ENCODE measurements at regions not wholly inside any gene's neighbourhood (a gene's known extent, or its start where the extent isn't known, plus 50 kb on each side); places are given as distances from the start of the nearest gene placed in this dataset.
A peak's percentile ranks its signal among the peaks of the same experiment; 100 is the strongest.
"Not testable (repeated sequence)": the region's sequence is repeated elsewhere in the genome, so short reads cannot be mapped to it uniquely, and the experiment has no call there.

DNA sequence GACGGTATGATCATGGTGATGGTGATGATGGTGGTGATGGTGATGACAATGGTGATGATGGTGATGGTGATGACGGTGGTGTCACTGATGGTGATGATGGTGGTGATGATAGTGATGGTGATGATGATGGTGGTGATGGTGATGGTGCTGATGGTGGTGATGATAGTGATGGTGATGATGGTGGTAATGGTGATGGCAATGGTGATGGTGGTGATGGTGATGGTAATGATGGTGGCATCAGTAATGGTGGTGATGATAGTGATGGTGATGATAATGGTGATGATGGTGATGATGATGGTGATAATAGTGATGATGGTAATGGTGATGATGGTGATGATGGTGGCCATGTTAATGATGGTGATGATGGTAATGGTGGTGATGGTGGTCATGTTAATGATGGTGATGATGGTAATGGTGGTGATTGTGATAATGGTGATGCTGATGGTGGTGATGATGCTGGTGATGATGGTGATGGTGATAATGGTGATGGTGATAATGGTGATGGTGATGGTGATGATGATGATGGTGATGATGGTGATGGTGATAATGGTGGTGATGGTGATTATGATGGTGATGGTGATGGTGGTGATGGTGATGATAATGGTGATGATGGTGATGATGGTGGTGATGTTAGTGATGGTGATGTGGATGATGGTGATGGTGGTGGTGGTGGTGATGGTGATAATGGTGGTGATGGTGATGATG lies 107.2 kb downstream of the C16orf95 start:
- TF ChIP-seq POLR2A (IDR thresholded peaks at IDR 0.05; ENCODE audit: low read length) (no peak), GATA1 (IDR thresholded peaks at IDR 0.05; ENCODE audit: low read depth, low read length) (no peak)
- DNase-seq: no peak

GRCh38 chr16:87210894-87211293 lies 106.3 kb downstream of the C16orf95 start:
- peak in 1 of 2 experiments; percentile 7 for DNase-seq
- TF ChIP-seq POLR2A (IDR thresholded peaks at IDR 0.05; ENCODE audit: low read length): no peak
- no peak for TF ChIP-seq GATA1 (IDR thresholded peaks at IDR 0.05; ENCODE audit: low read depth, low read length)

GRCh38 chr16:87212026-87212425 lies 105.2 kb downstream of the C16orf95 start:
- no peak for DNase-seq
- no peak for TF ChIP-seq POLR2A (IDR thresholded peaks at IDR 0.05; ENCODE audit: low read length)
- no peak for TF ChIP-seq GATA1 (IDR thresholded peaks at IDR 0.05; ENCODE audit: low read depth, low read length)

- no peak for TF ChIP-seq GATA1 (IDR thresholded peaks at IDR 0.05; ENCODE audit: low read depth, low read length)
- no peak for TF ChIP-seq POLR2A (IDR thresholded peaks at IDR 0.05; ENCODE audit: low read length)
- DNase-seq: no peak
Observed at GRCh38 chr16:87213536-87213935, 103.7 kb downstream of the C16orf95 start.

DNA sequence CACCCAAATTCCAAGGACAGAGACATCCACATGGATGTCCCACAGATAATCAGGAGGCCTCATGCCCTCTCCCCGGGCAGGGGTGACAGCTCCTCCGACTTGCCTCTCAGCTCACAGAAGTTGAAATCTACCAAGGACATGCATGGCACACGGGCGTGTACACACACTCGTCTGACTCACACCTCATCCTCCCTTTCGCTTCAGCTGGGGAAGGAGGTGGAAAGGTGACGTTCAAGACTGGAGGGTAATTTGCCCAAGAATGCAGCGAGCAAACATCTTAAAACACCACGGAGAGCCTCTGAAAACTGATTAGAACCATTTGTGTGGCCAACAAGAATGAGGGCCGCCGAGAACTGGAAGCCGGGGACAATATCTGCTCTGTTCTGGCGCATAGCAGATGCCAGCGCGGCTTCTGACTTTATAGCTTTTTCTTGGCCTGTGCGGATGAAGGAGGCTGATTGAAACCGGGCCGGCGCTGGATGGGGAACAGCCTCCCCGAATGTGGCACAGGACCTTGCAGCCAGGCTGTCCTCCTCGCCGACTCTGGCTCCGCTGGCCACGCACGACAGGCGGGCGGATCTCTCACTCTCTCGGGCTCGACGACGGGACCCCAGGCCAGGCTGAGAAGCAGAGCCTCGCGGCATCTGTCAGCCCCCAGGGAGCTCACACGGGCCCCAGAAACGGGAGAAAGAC lies 100.9 kb downstream of the C16orf95 start:
- DNase-seq: no peak
- TF ChIP-seq GATA1 (IDR thresholded peaks at IDR 0.05; ENCODE audit: low read depth, low read length) (no peak), POLR2A (IDR thresholded peaks at IDR 0.05; ENCODE audit: low read length) (no peak)

DNA sequence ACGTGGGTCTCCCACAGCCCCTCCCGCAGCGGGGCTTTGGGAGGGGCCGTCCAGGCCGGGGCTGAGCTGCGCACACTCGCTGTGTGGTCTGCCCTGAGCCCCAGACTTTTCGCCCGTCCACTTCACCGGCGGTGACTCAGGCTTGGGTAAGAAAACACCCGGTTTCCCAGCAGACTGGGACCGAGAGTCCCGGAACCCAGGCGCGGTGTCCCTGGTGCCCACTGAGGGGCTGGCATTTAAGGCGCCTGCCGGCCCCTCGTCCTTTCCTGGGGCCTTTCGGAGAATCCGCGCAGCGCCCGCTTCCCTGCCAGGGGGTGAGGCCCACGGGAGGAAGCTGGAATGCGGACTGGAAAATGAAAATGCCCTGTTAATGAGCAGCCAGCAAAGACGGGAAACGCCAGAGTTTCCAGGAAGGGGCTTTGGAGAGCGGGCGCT lies 100.3 kb downstream of the C16orf95 start:
- DNase-seq: no peak
- no peak for TF ChIP-seq GATA1 (IDR thresholded peaks at IDR 0.05; ENCODE audit: low read depth, low read length)
- no peak for TF ChIP-seq POLR2A (IDR thresholded peaks at IDR 0.05; ENCODE audit: low read length)

DNA sequence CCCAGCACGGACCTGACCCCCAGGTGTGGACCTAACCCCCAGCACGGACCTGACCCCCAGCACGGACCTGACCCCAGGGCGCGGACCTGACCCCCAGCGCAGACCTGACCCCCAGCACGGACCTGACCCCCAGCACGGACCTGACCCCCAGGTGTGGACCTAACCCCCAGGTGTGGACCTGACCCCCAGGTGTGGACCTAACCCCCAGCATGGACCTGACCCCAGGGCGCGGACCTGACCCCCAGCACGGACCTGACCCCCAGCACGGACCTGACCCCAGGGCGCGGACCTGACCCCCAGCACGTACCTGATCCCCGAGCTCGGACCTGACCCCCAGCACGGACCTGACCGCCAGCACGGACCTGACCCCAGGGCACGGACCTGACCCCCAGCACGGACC lies 99.4 kb downstream of the C16orf95 start:
- not testable (repeated sequence) for DNase-seq

- TF ChIP-seq GATA1 (IDR thresholded peaks at IDR 0.05; ENCODE audit: low read depth, low read length) (no peak), POLR2A (IDR thresholded peaks at IDR 0.05; ENCODE audit: low read length) (no peak)
- no peak for DNase-seq
Observed at GRCh38 chr16:87218281-87219055, 98.7 kb downstream of the C16orf95 start.

DNA sequence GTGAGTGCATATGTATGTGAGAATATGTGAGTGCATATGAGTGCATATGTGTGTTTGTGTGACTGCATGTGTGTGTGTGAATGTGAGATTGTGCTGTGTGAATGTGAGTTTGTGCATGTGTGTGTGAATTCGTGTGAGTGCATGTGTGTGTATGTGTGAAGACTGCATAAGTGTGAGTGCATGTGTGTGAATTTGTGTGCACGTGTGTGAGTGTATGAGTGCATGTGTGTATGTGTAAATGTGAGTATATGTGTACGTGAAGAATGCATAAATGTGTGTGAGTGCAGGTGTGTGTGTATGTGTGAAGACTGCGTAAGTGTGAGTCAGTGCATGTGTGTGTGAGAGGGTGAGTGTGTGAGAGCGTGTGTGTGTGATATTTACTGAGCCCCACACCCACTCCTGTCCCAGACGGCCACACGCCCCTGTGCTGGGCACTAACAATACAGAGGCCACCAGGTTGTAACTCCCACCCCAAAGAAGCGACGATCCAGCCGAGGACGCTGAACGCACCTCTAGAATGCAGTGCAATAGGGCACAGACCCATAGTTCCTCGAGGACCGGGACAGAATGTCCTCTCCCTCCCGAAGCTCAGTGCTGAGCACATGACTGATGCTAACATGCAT lies 97.8 kb downstream of the C16orf95 start:
- TF ChIP-seq GATA1 (IDR thresholded peaks at IDR 0.05; ENCODE audit: low read depth, low read length) (no peak), POLR2A (IDR thresholded peaks at IDR 0.05; ENCODE audit: low read length) (no peak)

DNA sequence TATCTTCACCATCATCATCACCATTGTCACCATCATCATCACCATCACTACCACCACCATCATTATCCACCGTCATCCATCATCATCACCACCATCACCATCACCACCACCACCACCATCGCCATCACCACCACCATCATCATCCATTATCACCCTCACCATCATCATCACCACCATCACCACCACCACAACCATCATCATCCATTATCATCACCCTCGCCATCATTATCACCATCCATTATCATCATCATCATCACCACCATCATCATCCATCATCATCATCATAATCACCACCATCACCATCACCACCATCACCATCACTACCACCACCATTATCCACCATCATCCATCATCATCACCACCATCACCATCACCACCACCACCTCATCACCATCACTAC lies 95.6 kb downstream of the C16orf95 start:
- no peak for TF ChIP-seq GATA1 (IDR thresholded peaks at IDR 0.05; ENCODE audit: low read depth, low read length)
- TF ChIP-seq POLR2A (IDR thresholded peaks at IDR 0.05; ENCODE audit: low read length): no peak
- no peak for DNase-seq

More for the DNA sequence above, 97.8 kb downstream of the C16orf95 start:
- no peak for DNase-seq

GRCh38 chr16:87222335-87222734 lies 94.9 kb downstream of the C16orf95 start:
- TF ChIP-seq GATA1 (IDR thresholded peaks at IDR 0.05; ENCODE audit: low read depth, low read length) (no peak), POLR2A (IDR thresholded peaks at IDR 0.05; ENCODE audit: low read length) (no peak)
- DNase-seq: no peak

DNA sequence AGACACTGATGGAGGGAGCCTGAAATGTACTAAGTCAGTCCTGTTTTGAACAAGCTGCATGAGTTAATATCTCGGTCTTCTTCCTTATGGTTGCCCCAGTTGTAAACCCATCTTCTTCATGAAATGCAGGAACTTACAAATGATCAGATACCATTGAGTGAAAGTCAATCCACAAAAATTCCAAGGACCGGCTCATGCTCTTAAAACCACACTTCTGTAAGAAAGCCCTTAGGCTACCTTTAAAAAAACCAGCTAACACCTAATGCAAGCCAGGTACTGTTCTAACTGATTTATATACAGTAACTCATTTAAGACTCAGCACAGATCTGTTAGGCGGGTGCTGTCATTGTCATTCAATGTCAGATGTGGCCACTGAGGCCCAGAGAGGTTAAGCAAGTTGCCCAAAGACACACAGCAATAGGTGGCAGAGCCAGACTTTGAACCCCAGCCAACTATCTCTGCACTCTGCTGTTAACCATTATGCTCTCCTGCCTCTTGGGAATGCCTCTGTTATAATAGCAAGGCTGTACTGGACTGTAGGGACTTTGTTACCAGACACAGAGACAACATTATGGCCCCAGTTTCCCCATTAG lies 93.4 kb downstream of the C16orf95 start:
- TF ChIP-seq GATA1 (IDR thresholded peaks at IDR 0.05; ENCODE audit: low read depth, low read length) (no peak), POLR2A (IDR thresholded peaks at IDR 0.05; ENCODE audit: low read length) (no peak)

DNA sequence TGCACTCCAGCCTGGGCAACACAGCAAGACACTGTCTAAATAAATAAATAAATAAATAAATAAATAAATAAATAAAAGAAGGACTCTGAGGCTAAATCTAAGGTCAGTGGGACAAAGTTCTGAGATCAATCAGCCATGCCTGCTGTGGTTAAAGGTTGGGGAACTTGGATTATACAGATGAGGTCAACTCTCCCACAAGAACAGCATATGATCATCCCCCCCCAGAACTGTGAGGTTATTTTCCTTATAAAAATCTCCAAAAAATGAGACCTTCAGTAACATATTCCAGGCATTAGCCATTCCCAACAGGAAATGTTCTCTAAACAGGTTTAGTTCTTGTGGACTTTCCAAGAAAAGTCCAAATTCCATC lies 90.3 kb downstream of the C16orf95 start:
- no peak for DNase-seq
- TF ChIP-seq GATA1 (IDR thresholded peaks at IDR 0.05; ENCODE audit: low read depth, low read length): no peak
- TF ChIP-seq POLR2A (IDR thresholded peaks at IDR 0.05; ENCODE audit: low read length): no peak

More for the DNA sequence above, 93.4 kb downstream of the C16orf95 start:
- no peak for DNase-seq

Data from erythroblast (primary cell).